Activated naive CD8-positive, alpha-beta T cell (primary cell): ENCODE measurements at regions not wholly inside any gene's neighbourhood (a gene's known extent, or its start where the extent isn't known, plus 50 kb on each side); places are given as distances from the start of the nearest gene placed in this dataset.
"Not testable (repeated sequence)": the region's sequence is repeated elsewhere in the genome, so short reads cannot be mapped to it uniquely, and the experiment has no call there.

ENCODE experiments used
- H3K27ac Mint-ChIP-seq: one replicate; pipeline ENCODE4 v1.8.0; 2021; ENCODE audit warnings: mixed read lengths
- H3K27me3 Mint-ChIP-seq: one replicate; pipeline ENCODE4 v1.8.0; 2021; ENCODE audit warnings: mixed read lengths
- H3K36me3 Mint-ChIP-seq: one replicate; pipeline ENCODE4 v1.8.0; 2021; ENCODE audit warnings: mixed read lengths
- H3K4me1 Mint-ChIP-seq: one replicate; pipeline ENCODE4 v1.8.0; 2021; ENCODE audit warnings: low read depth, mixed read lengths
- H3K4me3 Mint-ChIP-seq: one replicate; pipeline ENCODE4 v1.8.0; 2021; ENCODE audit warnings: mild to moderate bottlenecking, mixed read lengths
- H3K9me3 Mint-ChIP-seq: one replicate; pipeline ENCODE4 v1.8.0; 2021; ENCODE audit warnings: low read depth, mixed read lengths

DNA sequence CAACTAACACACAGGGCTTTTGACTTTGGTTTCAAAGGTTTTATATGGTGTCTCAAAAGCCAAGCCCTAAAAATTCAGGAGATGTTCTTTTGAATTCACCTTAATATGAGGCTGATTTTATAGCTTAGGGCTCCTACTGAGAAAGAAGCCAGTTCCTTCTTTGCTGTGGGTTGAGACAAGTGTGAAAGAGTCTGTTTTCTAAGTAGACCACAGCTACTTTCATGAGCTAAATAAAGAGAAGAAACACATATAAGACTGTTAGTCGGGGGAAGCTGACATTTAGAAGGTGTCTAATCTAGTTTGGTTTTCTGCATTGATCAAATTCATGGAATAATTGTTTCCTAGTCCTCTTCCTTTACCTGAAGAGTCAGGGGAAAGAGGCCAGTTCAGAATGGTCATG, 332.1 kb upstream of the CELF2 start:
- peaks cover 11% of the 10 kb centered on the region for H3K27me3 Mint-ChIP-seq
- H3K9me3 Mint-ChIP-seq: peaks cover 9% of the 10 kb centered on the region

GRCh38 chr10:10687751-10688150, 329.9 kb upstream of the CELF2 start:
- Mint-ChIP-seq H3K27me3 (peaks cover 11% of the 10 kb centered on the region), H3K36me3 (peaks cover 3% of the 10 kb centered on the region), H3K27ac (no peak overlapping the region), H3K4me1 (no peaks in the 10 kb centered on the region), H3K4me3 (no peak overlapping the region), H3K9me3 (peaks cover 9% of the 10 kb centered on the region)

More for the DNA sequence above, 332.1 kb upstream of the CELF2 start:
- no peak overlapping the region for H3K4me3 Mint-ChIP-seq
- H3K4me1 Mint-ChIP-seq: no peaks in the 10 kb centered on the region
- H3K36me3 Mint-ChIP-seq: peaks cover 3% of the 10 kb centered on the region
- H3K27ac Mint-ChIP-seq: no peak overlapping the region

GRCh38 chr10:10699427-10699826, 318.2 kb upstream of the CELF2 start:
- H3K27me3 Mint-ChIP-seq: peaks cover 12% of the 10 kb centered on the region
- peaks cover 3% of the 10 kb centered on the region for H3K36me3 Mint-ChIP-seq
- no peaks in the 10 kb centered on the region for H3K4me1 Mint-ChIP-seq
- no peak overlapping the region for H3K27ac Mint-ChIP-seq
- no peak overlapping the region for H3K4me3 Mint-ChIP-seq
- no peaks in the 10 kb centered on the region for H3K9me3 Mint-ChIP-seq

- Mint-ChIP-seq H3K4me1 (no peaks in the 10 kb centered on the region), H3K9me3 (no peaks in the 10 kb centered on the region), H3K27ac (no peak overlapping the region), H3K4me3 (no peak overlapping the region), H3K27me3 (peaks cover 12% of the 10 kb centered on the region), H3K36me3 (peaks cover 3% of the 10 kb centered on the region)
These were observed 316.5 kb upstream of the CELF2 start for GRCh38 chr10:10701084-10701611.

GRCh38 chr10:10702211-10702610, 315.5 kb upstream of the CELF2 start:
- Mint-ChIP-seq H3K9me3 (no peaks in the 10 kb centered on the region), H3K36me3 (no peaks in the 10 kb centered on the region), H3K27me3 (peaks cover 8% of the 10 kb centered on the region), H3K27ac (no peak overlapping the region), H3K4me3 (no peak overlapping the region), H3K4me1 (no peaks in the 10 kb centered on the region)

DNA sequence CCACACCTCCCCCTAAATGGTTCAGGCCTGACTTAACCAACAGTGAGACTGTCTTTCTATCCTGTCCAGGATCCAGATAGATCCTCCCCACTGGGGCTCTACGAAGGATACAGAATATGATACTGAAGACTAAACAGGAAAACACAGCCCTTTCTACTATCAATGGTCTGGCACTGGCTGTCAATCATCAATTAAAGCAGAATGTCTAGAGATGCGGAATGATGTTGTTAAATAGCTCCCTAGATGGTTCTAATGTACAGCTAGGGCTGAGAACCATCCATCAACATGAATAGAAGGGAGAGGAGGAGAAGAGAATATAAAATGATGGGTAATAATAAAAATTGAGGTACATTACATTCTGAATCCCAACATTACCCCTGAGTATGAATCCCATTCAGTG, 314.3 kb upstream of the CELF2 start:
- no peaks in the 10 kb centered on the region for H3K36me3 Mint-ChIP-seq
- H3K27ac Mint-ChIP-seq: no peak overlapping the region
- no peaks in the 10 kb centered on the region for H3K4me1 Mint-ChIP-seq
- H3K9me3 Mint-ChIP-seq: no peaks in the 10 kb centered on the region
- peaks cover 2% of the 10 kb centered on the region for H3K27me3 Mint-ChIP-seq
- no peak overlapping the region for H3K4me3 Mint-ChIP-seq

DNA sequence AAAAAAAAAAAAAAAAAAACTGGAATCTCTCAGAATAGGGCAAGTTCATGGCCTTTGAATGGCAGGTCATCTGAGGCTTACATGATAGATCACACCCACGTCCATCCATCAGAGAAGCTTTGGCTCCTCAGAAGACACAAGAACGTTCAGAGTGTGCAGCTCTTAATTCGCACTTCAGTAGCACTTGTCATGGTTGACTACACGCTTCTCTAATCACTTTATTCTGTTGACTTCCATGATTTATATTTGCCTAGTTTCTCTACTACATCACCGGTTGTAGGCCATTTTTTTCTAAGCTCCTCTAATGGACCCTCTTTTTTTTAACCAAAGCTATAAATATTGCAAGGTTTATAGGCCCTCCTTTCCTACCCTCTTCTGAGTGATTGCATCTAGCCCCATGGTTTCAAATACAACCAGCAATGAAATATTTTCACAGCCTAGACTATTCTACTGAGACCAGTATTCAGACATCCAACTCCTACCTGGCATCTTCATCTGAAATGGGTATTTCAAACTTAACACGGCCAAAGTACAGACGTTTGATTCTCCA, 305.4 kb upstream of the CELF2 start:
- Mint-ChIP-seq H3K27me3 (no peaks in the 10 kb centered on the region), H3K9me3 (peaks cover 8% of the 10 kb centered on the region), H3K4me3 (no peak overlapping the region), H3K36me3 (peaks cover 2% of the 10 kb centered on the region), H3K4me1 (no peaks in the 10 kb centered on the region), H3K27ac (no peak overlapping the region)

DNA sequence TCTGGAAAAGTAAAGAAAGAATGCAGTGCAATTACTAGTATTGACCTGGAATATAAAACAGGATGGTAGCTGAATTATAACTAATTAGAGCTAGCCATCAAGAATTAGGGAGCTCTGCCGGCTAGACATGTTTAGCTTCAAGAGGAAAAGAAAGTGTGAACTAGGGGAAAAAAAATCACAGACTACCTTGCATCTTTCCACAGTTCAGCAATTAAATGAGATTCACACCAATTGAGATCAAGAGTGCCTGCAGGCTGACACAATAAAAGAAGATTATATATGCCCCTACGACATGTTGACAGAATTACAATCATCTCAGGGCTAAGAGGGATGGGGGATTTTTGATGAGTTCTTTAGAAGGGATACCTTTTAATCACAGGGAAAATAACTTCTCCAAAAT, 303.3 kb upstream of the CELF2 start:
- Mint-ChIP-seq H3K4me3 (no peak overlapping the region), H3K27me3 (no peaks in the 10 kb centered on the region), H3K36me3 (peaks cover 2% of the 10 kb centered on the region), H3K4me1 (no peaks in the 10 kb centered on the region), H3K9me3 (peaks cover 8% of the 10 kb centered on the region), H3K27ac (no peak overlapping the region)

GRCh38 chr10:10716972-10717371, 300.7 kb upstream of the CELF2 start:
- peaks cover 1% of the 10 kb centered on the region for H3K27me3 Mint-ChIP-seq
- H3K36me3 Mint-ChIP-seq: peaks cover 2% of the 10 kb centered on the region
- no peak overlapping the region for H3K4me3 Mint-ChIP-seq
- no peak overlapping the region for H3K27ac Mint-ChIP-seq
- H3K4me1 Mint-ChIP-seq: no peaks in the 10 kb centered on the region
- peaks cover 8% of the 10 kb centered on the region for H3K9me3 Mint-ChIP-seq

GRCh38 chr10:10722422-10722821, 295.2 kb upstream of the CELF2 start:
- H3K27me3 Mint-ChIP-seq: peaks cover 5% of the 10 kb centered on the region
- H3K36me3 Mint-ChIP-seq: no peaks in the 10 kb centered on the region
- no peak overlapping the region for H3K27ac Mint-ChIP-seq
- no peaks in the 10 kb centered on the region for H3K4me1 Mint-ChIP-seq
- no peak overlapping the region for H3K4me3 Mint-ChIP-seq
- H3K9me3 Mint-ChIP-seq: no peaks in the 10 kb centered on the region

- Mint-ChIP-seq H3K9me3 (no peaks in the 10 kb centered on the region), H3K27ac (no peak overlapping the region), H3K36me3 (no peaks in the 10 kb centered on the region), H3K4me1 (no peaks in the 10 kb centered on the region), H3K27me3 (peaks cover 5% of the 10 kb centered on the region), H3K4me3 (no peak overlapping the region)
These were observed 292.5 kb upstream of the CELF2 start for GRCh38 chr10:10725196-10725595.

- Mint-ChIP-seq H3K27ac (no peak overlapping the region), H3K9me3 (no peaks in the 10 kb centered on the region), H3K4me1 (no peaks in the 10 kb centered on the region), H3K27me3 (peaks cover 4% of the 10 kb centered on the region), H3K4me3 (no peak overlapping the region), H3K36me3 (no peaks in the 10 kb centered on the region)
These were observed 291.6 kb upstream of the CELF2 start for GRCh38 chr10:10726101-10726500.

DNA sequence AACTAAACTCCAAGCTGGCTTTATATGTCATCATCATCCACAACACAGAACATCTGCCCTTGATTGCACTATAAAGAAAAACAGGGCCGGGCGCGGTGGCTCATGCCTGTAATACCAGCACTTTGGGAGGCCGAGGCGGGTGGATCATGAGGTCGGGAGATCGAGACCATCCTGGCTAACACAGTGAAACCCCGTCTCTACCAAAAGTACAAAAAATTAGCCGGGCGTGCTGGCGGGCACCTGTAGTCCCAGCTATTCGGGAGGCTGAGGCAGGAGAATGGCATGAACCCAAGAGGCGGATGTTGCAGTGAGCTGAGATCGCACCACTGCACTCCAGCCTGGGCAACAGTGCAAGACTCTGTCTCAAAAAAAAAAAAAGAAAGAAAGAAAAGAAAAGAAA, 290.3 kb upstream of the CELF2 start:
- H3K27ac Mint-ChIP-seq, H3K4me1 Mint-ChIP-seq, H3K36me3 Mint-ChIP-seq, H3K9me3 Mint-ChIP-seq, H3K4me3 Mint-ChIP-seq, H3K27me3 Mint-ChIP-seq: not testable (repeated sequence)

- no peak overlapping the region for H3K27ac Mint-ChIP-seq
- H3K4me3 Mint-ChIP-seq: no peak overlapping the region
- H3K27me3 Mint-ChIP-seq: peaks cover 4% of the 10 kb centered on the region
- no peaks in the 10 kb centered on the region for H3K9me3 Mint-ChIP-seq
- H3K4me1 Mint-ChIP-seq: no peaks in the 10 kb centered on the region
- H3K36me3 Mint-ChIP-seq: no peaks in the 10 kb centered on the region
These were observed 289.9 kb upstream of the CELF2 start for GRCh38 chr10:10727812-10728211.

GRCh38 chr10:10730471-10731043, 287.1 kb upstream of the CELF2 start:
- H3K4me1 Mint-ChIP-seq: no peaks in the 10 kb centered on the region
- no peaks in the 10 kb centered on the region for H3K9me3 Mint-ChIP-seq
- H3K36me3 Mint-ChIP-seq: no peaks in the 10 kb centered on the region
- no peak overlapping the region for H3K4me3 Mint-ChIP-seq
- H3K27ac Mint-ChIP-seq: no peak overlapping the region
- peaks cover 6% of the 10 kb centered on the region for H3K27me3 Mint-ChIP-seq

GRCh38 chr10:10731366-10731765, 286.3 kb upstream of the CELF2 start:
- Mint-ChIP-seq H3K27ac (no peak overlapping the region), H3K9me3 (no peaks in the 10 kb centered on the region), H3K4me3 (no peak overlapping the region), H3K27me3 (peaks cover 7% of the 10 kb centered on the region), H3K4me1 (no peaks in the 10 kb centered on the region), H3K36me3 (no peaks in the 10 kb centered on the region)
